Endothelial cell of umbilical vein (primary cell): ENCODE measurements at regions not wholly inside any gene's neighbourhood (a gene's known extent, or its start where the extent isn't known, plus 50 kb on each side); places are given as distances from the start of the nearest gene placed in this dataset.

ENCODE experiments used
- EZH2 ChIP-seq: IDR thresholded peaks from 2 replicates; pipeline ENCODE4 v1.6.1; 2012; ENCODE audit warnings: borderline replicate concordance, low read depth, mild to moderate bottlenecking, moderate library complexity, low read length, inconsistent platforms; ENCODE audit not compliant: severe bottlenecking
- FOS ChIP-seq: IDR thresholded peaks from 2 replicates; pipeline ENCODE4 v1.6.1; 2011; ENCODE audit warnings: mild to moderate bottlenecking, low read length, moderate library complexity, borderline replicate concordance; ENCODE audit not compliant: insufficient read depth
- GATA2 ChIP-seq: IDR thresholded peaks from 2 replicates; pipeline ENCODE4 v1.7.0; 2011; ENCODE audit warnings: low read depth, mild to moderate bottlenecking, moderate library complexity, mixed read lengths, low read length; ENCODE audit not compliant: insufficient read length, insufficient read depth
- JUN ChIP-seq: IDR thresholded peaks from 2 replicates; pipeline ENCODE4 v1.6.1; 2011; ENCODE audit warnings: borderline replicate concordance, low read depth; ENCODE audit not compliant: insufficient read length, insufficient read depth
- MYC ChIP-seq: IDR thresholded peaks from one replicate; pipeline ENCODE4 v1.6.1; 2011; ENCODE audit warnings: mild to moderate bottlenecking, low read depth, low read length
- POLR2A ChIP-seq: IDR thresholded peaks from 2 replicates; pipeline ENCODE4 v1.6.1; 2012; ENCODE audit warnings: low read depth, mild to moderate bottlenecking, control low read depth, low read length
- POLR2AphosphoS5 ChIP-seq: IDR thresholded peaks from 2 replicates; pipeline ENCODE4 v1.6.1; 2012; ENCODE audit warnings: low read depth, mild to moderate bottlenecking, control low read depth, low read length, moderate library complexity; ENCODE audit not compliant: insufficient read depth
- TF ChIP-seq, protein P1 (sequence below), 2 donors: IDR thresholded peaks; 1 replicate in 1 of 2; 2 replicates in 1 of 2; pipeline ENCODE4 v1.5.1; 2011; ENCODE audit warnings: low read length in 2 of 2, mild to moderate bottlenecking in 2 of 2, moderate library complexity in 2 of 2, control low read depth in 1 of 2, inconsistent platforms in 1 of 2, low read depth in 1 of 2; ENCODE audit not compliant: insufficient read depth in 1 of 2; ENCODE audit errors: extremely low read depth in 1 of 2
- TF ChIP-seq, protein P2 (sequence below): IDR thresholded peaks from 2 replicates; pipeline ENCODE4 v1.6.1; 2011; ENCODE audit not compliant: insufficient read depth, insufficient read length

DNA sequence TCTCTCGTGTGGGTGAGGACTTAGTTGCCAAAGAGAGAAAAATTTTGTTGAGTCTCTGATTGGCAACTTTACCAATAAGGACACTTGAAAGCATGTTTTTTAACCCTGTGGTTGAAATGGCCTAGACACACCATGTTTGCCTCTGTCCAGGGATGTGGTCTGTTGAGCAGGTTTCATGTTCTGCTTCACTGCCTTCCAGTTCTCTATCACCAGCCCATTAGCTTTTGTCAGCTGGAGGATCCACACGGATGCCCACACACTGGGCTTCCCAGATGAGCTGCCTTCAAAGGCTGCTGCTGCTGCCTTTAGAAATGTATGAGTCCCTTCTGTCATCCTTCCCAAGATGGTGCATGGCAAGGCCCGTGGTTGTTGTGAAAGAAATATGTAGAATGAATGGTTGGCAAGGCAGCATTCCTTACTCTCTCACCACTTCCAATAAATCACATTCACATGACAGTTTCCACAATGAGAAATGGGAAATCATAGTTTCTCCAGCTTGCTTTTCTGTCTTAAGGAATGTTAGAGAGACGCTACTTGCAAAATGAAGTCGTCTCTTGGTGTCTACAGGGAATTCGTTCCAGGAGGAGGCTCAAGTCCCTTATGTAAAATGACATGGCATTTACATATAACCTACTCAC, 108.2 kb upstream of the SLC35F3 start:
- TF ChIP-seq, protein P1, sequence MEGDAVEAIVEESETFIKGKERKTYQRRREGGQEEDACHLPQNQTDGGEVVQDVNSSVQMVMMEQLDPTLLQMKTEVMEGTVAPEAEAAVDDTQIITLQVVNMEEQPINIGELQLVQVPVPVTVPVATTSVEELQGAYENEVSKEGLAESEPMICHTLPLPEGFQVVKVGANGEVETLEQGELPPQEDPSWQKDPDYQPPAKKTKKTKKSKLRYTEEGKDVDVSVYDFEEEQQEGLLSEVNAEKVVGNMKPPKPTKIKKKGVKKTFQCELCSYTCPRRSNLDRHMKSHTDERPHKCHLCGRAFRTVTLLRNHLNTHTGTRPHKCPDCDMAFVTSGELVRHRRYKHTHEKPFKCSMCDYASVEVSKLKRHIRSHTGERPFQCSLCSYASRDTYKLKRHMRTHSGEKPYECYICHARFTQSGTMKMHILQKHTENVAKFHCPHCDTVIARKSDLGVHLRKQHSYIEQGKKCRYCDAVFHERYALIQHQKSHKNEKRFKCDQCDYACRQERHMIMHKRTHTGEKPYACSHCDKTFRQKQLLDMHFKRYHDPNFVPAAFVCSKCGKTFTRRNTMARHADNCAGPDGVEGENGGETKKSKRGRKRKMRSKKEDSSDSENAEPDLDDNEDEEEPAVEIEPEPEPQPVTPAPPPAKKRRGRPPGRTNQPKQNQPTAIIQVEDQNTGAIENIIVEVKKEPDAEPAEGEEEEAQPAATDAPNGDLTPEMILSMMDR (IDR thresholded peaks at IDR 0.05; ENCODE audit: extremely low read depth in 1 of 2, insufficient read depth in 1 of 2, low read depth in 1 of 2, low read length in 2 of 2): no peak
- no peak for TF ChIP-seq POLR2A
- no peak for TF ChIP-seq GATA2
- TF ChIP-seq EZH2: no peak
- TF ChIP-seq POLR2AphosphoS5: no peak
- TF ChIP-seq, protein P2, sequence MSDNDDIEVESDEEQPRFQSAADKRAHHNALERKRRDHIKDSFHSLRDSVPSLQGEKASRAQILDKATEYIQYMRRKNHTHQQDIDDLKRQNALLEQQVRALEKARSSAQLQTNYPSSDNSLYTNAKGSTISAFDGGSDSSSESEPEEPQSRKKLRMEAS: no peak
- no peak for TF ChIP-seq JUN
- no peak for TF ChIP-seq FOS
- TF ChIP-seq MYC: no peak
